GM12864 (cell line): ENCODE measurements at regions not wholly inside any gene's neighbourhood (a gene's known extent, or its start where the extent isn't known, plus 50 kb on each side); places are given as distances from the start of the nearest gene placed in this dataset.
"Not testable (repeated sequence)": the region's sequence is repeated elsewhere in the genome, so short reads cannot be mapped to it uniquely, and the experiment has no call there.

Experiments used
- DNase-seq: peaks from one replicate; pipeline ENCODE4 v3.0.0-alpha.2; 2011; ENCODE audit warnings: low read depth
- H3K4me3 ChIP-seq: 2 replicates; pipeline ENCODE4 v1.5.1; 2011; ENCODE audit warnings: mild to moderate bottlenecking, low read depth, low read length, control low read depth
- CTCF ChIP-seq: IDR thresholded peaks from 2 replicates; pipeline ENCODE4 v1.5.1; 2011; ENCODE audit warnings: low read depth, mild to moderate bottlenecking, moderate library complexity, low read length, control low read depth, inconsistent platforms; ENCODE audit errors: missing control alignments

- no peak for DNase-seq
- H3K4me3 ChIP-seq = no peak overlapping the region
- no peak for TF ChIP-seq CTCF
Observed at GRCh38 chr4:175071123-175071522, 153.0 kb downstream of the ADAM29 start.

- no peak for TF ChIP-seq CTCF
- no peak for DNase-seq
- H3K4me3 ChIP-seq = no peak overlapping the region
Observed at GRCh38 chr4:175087145-175087544, 169.0 kb downstream of the ADAM29 start.

- no peak for DNase-seq
- no peak for TF ChIP-seq CTCF
- no peak overlapping the region for H3K4me3 ChIP-seq
Observed at GRCh38 chr4:175090116-175090515, 172.0 kb downstream of the ADAM29 start.

GRCh38 chr4:175091649-175092048 lies 173.5 kb downstream of the ADAM29 start:
- TF ChIP-seq CTCF = no peak
- H3K4me3 ChIP-seq = no peak overlapping the region
- DNase-seq = no peak

- no peak for DNase-seq
- TF ChIP-seq CTCF = no peak
- no peak overlapping the region for H3K4me3 ChIP-seq
Observed at GRCh38 chr4:175092114-175092513, 174.0 kb downstream of the ADAM29 start.

- not testable (repeated sequence) for H3K4me3 ChIP-seq, DNase-seq
Observed at GRCh38 chr4:175093055-175093454, 174.9 kb downstream of the ADAM29 start.

GRCh38 chr4:175103403-175103802 lies 185.2 kb downstream of the ADAM29 start:
- no peak overlapping the region for H3K4me3 ChIP-seq
- TF ChIP-seq CTCF = no peak
- DNase-seq = no peak

- no peak overlapping the region for H3K4me3 ChIP-seq
- DNase-seq = no peak
- no peak for TF ChIP-seq CTCF
Observed at GRCh38 chr4:175106301-175106700, 188.1 kb downstream of the ADAM29 start.
